Tibial nerve (tissue), 4 donors: ENCODE measurements at regions not wholly inside any gene's neighbourhood (a gene's known extent, or its start where the extent isn't known, plus 50 kb on each side); places are given as distances from the start of the nearest gene placed in this dataset.

Source experiments
- DNase-seq, 2 donors: peaks; one replicate each; pipeline ENCODE4 v3.0.0-alpha.2; 2019; ENCODE audit warnings: low spot score in 2 of 2
- H3K27ac ChIP-seq, 4 donors: fragments of 200-600 bp; sonication (generic) in 3 of 4; one replicate each; pipeline ENCODE4 v1.5.1; 2017 to 2019; ENCODE audit warnings: mild to moderate bottlenecking in 1 of 4
- H3K27me3 ChIP-seq, 2 donors: fragments of 200-600 bp; sonication (generic) in 1 of 2; one replicate each; pipeline versions ENCODE4 v1.5.1 to v1.6.0; 2017 to 2019
- H3K36me3 ChIP-seq, 3 donors: fragments of 200-600 bp; sonication (generic); one replicate each; pipeline ENCODE4 v1.5.1; 2018 to 2019
- H3K4me1 ChIP-seq, 4 donors: fragments of 200-600 bp; sonication (generic) in 3 of 4; one replicate each; pipeline ENCODE4 v1.5.1; 2017 to 2019
- H3K4me3 ChIP-seq, 4 donors: fragments of 200-600 bp; sonication (generic) in 3 of 4; one replicate each; pipeline ENCODE4 v1.5.1; 2017 to 2019; ENCODE audit warnings: mild to moderate bottlenecking in 1 of 4, moderate library complexity in 1 of 4
- H3K9me3 ChIP-seq, 4 donors: fragments of 200-600 bp; sonication (generic) in 3 of 4; one replicate each; pipeline ENCODE4 v1.5.1; 2017 to 2019
- CTCF ChIP-seq, 5 experiments: fragments of 200-600 bp in 3 of 5; fragments of 450-650 bp in 2 of 5; sonication (generic) in 3 of 5; IDR thresholded peaks; one replicate each; pipeline ENCODE4 v1.5.1; 2016 to 2019; ENCODE audit warnings: antibody characterized with exemption in 5 of 5, mild to moderate bottlenecking in 3 of 5, moderate library complexity in 2 of 5
- EP300 ChIP-seq, 2 donors: sonication (generic); formaldehyde crosslinking; IDR thresholded peaks; one replicate each; pipeline ENCODE4 v1.6.1; 2017; ENCODE audit warnings: antibody characterized with exemption in 2 of 2, mild to moderate bottlenecking in 1 of 2
- POLR2A ChIP-seq, 2 donors: fragments of 450-650 bp; IDR thresholded peaks; one replicate each; pipeline ENCODE4 v1.6.1; 2017; ENCODE audit warnings: antibody characterized with exemption in 2 of 2, mild to moderate bottlenecking in 2 of 2, moderate library complexity in 2 of 2
- WGBS, 2 donors: methylation state at CpG; one replicate each; pipeline ENCODE4 v1.1.5; 2018; 5-methylcytosine and 5-hydroxymethylcytosine counted together

GRCh38 chr9:107712390-107712789, 222.8 kb upstream of the KLF4 start:
- H3K9me3 ChIP-seq = no peaks in the 10 kb centered on the region
- no peaks in the 10 kb centered on the region for H3K27me3 ChIP-seq
- TF ChIP-seq CTCF (IDR thresholded peaks at IDR 0.05) = no peak
- TF ChIP-seq EP300 (IDR thresholded peaks at IDR 0.05) = no peak
- no peak for TF ChIP-seq POLR2A (IDR thresholded peaks at IDR 0.05)
- H3K36me3 ChIP-seq = no peaks in the 10 kb centered on the region
- WGBS, 2 donors = 68 to 69% methylated on average over 3 of the region's 3 CpGs
- no peak overlapping the region for H3K27ac ChIP-seq
- H3K4me1 ChIP-seq = peaks cover 0 to 6% (median 2%) of the 10 kb centered on the region in 4 donors
- no peak for DNase-seq
- H3K4me3 ChIP-seq = no peak overlapping the region

GRCh38 chr9:107711542-107711941, 222.0 kb upstream of the KLF4 start:
- H3K27ac ChIP-seq = no peak overlapping the region
- H3K9me3 ChIP-seq = no peaks in the 10 kb centered on the region
- 33 to 40% methylated on average over 6 of the region's 6 CpGs for WGBS, 2 donors
- no peaks in the 10 kb centered on the region for H3K27me3 ChIP-seq
- H3K4me3 ChIP-seq = no peak overlapping the region
- DNase-seq = no peak
- TF ChIP-seq POLR2A (IDR thresholded peaks at IDR 0.05) = no peak
- TF ChIP-seq CTCF (IDR thresholded peaks at IDR 0.05) = no peak
- TF ChIP-seq EP300 (IDR thresholded peaks at IDR 0.05) = no peak
- H3K4me1 ChIP-seq = peaks cover 0 to 7% (median 3%) of the 10 kb centered on the region in 4 donors
- no peaks in the 10 kb centered on the region for H3K36me3 ChIP-seq

DNA sequence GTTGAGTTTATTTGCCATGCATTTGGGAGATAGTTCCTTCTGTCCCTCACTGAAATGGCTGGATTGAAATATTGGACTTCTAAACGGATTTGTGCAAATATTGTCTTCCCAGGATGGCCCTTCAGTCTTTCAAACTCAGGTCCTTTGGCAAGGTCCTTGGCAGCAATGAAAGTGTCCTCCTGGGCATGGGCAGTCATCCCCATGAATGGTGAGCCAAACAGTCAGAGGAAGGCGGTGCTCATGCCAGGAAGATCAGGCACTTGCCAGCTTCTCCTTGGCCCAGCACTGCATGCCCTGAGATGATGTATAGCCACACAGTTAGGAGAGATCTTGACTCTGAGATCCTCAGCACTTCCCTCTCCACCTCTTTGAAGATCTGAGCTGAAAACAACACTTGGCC, 221.4 kb upstream of the KLF4 start:
- H3K4me3 ChIP-seq = no peak overlapping the region
- H3K4me1 ChIP-seq = peaks cover 0 to 7% (median 3%) of the 10 kb centered on the region in 4 donors
- TF ChIP-seq CTCF (IDR thresholded peaks at IDR 0.05) (no peak), POLR2A (IDR thresholded peaks at IDR 0.05) (no peak), EP300 (IDR thresholded peaks at IDR 0.05) (no peak)
- H3K9me3 ChIP-seq = no peaks in the 10 kb centered on the region
- WGBS, 2 donors = 90 to 97% methylated on average over 2 of the region's 2 CpGs
- DNase-seq = no peak
- no peaks in the 10 kb centered on the region for H3K27me3 ChIP-seq
- H3K36me3 ChIP-seq = no peaks in the 10 kb centered on the region
- no peak overlapping the region for H3K27ac ChIP-seq

DNA sequence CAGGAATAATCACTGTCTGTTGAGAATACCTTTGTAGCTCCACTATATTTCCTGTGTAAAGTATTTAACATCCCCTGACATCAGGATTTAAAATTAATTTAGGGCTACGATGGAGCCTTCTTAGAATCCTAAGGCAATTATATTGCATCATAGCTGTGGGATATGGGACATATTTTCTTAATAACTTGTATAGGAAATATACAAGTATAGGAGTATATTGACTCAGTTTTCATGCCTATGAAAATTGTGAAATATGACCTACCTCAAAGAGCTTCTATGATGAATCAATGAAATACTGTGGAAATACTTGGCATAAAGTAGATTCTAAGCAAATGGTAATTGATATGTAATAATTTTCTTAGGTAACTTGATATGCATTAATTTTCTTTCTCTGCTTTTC, 221.0 kb upstream of the KLF4 start:
- no peak overlapping the region for H3K4me3 ChIP-seq
- no peak overlapping the region for H3K27ac ChIP-seq
- WGBS, 2 donors = 71 to 80% methylated on average over 1 of the region's 1 CpG
- H3K27me3 ChIP-seq = no peaks in the 10 kb centered on the region
- no peaks in the 10 kb centered on the region for H3K36me3 ChIP-seq
- H3K4me1 ChIP-seq = peaks cover 0 to 7% (median 3%) of the 10 kb centered on the region in 4 donors
- no peak for DNase-seq
- TF ChIP-seq POLR2A (IDR thresholded peaks at IDR 0.05) = no peak
- no peak for TF ChIP-seq CTCF (IDR thresholded peaks at IDR 0.05)
- TF ChIP-seq EP300 (IDR thresholded peaks at IDR 0.05) = no peak
- no peaks in the 10 kb centered on the region for H3K9me3 ChIP-seq

DNA sequence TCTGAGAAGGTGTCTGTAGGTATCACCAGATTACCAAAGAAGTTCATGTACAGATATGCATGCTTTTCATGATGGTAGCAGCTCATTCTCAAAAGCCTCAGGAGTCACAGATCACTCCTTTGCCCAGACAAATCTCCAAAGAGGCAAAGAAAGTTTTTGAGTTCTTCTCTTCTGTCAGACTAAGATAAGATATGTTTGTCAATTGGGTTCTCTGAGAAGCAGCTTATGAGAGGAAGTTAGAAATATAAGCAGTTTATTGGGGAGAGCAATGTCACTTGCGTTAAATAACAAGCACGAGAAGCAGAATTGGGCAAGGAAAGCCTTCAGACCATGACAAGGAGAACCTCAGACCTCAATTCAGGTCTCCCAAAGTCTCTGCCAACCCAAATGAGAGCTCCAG, 219.2 kb upstream of the KLF4 start:
- Histone ChIP-seq H3K36me3 (no peaks in the 10 kb centered on the region), H3K4me1 (peaks cover 0 to 7% (median 3%) of the 10 kb centered on the region in 4 donors), H3K27ac (no peak overlapping the region), H3K27me3 (no peaks in the 10 kb centered on the region), H3K4me3 (no peak overlapping the region), H3K9me3 (no peaks in the 10 kb centered on the region)
- TF ChIP-seq EP300 (IDR thresholded peaks at IDR 0.05) (no peak), CTCF (IDR thresholded peaks at IDR 0.05) (no peak), POLR2A (IDR thresholded peaks at IDR 0.05) (no peak)
- 93 to 96% methylated on average over 2 of the region's 2 CpGs for WGBS, 2 donors
- DNase-seq = no peak
